MCF 10A (cell line): ENCODE measurements at regions not wholly inside any gene's neighbourhood (a gene's known extent, or its start where the extent isn't known, plus 50 kb on each side); places are given as distances from the start of the nearest gene placed in this dataset.

Experiments used
- BruUV-seq: library from RNA; stranded (reverse); fragments of 400-500 nt; replicated peaks from 2 replicates; lab custom pipeline; 2021; lab: Mats Ljungman, UMichigan
- CTCF ChIA-PET: fragments of 300-600 bp; sonication (Branson Sonifier 250); formaldehyde crosslinking; extraction: SDS; loops from one replicate; lab custom pipeline; 2021; ENCODE audit warnings: antibody characterized with exemption, inconsistent platforms; lab: Yijun Ruan, JAX
- POLR2A ChIA-PET: fragments of 300-600, 350-650 bp; sonication (Branson Sonifier 250); formaldehyde crosslinking; extraction: SDS; loops from one replicate; lab custom pipeline; 2020; ENCODE audit warnings: antibody characterized with exemption, inconsistent platforms; lab: Yijun Ruan, JAX
- DNase-seq: peaks from one replicate; pipeline ENCODE4 v3.0.0-alpha.2; 2018; ENCODE audit not compliant: unreplicated experiment
- H3K27ac Mint-ChIP-seq: one replicate; pipeline ENCODE4 v1.8.0; 2022; ENCODE audit warnings: mild to moderate bottlenecking, low read depth, mixed read lengths; ENCODE audit not compliant: unreplicated experiment
- H3K27me3 Mint-ChIP-seq: one replicate; pipeline ENCODE4 v1.8.0; 2022; ENCODE audit warnings: mixed read lengths; ENCODE audit not compliant: insufficient read depth, unreplicated experiment
- H3K36me3 Mint-ChIP-seq: one replicate; pipeline ENCODE4 v1.8.0; 2022; ENCODE audit warnings: mild to moderate bottlenecking, moderate library complexity, mixed read lengths; ENCODE audit not compliant: insufficient read depth, unreplicated experiment
- H3K4me1 Mint-ChIP-seq: one replicate; pipeline ENCODE4 v1.8.0; 2022; ENCODE audit warnings: mixed read lengths; ENCODE audit not compliant: insufficient read depth, unreplicated experiment
- H3K4me3 Mint-ChIP-seq: one replicate; pipeline ENCODE4 v1.8.0; 2022; ENCODE audit warnings: mild to moderate bottlenecking, moderate library complexity, mixed read lengths; ENCODE audit not compliant: unreplicated experiment
- H3K9me3 Mint-ChIP-seq: one replicate; pipeline ENCODE4 v1.8.0; 2022; ENCODE audit warnings: mixed read lengths; ENCODE audit not compliant: unreplicated experiment
- intact Hi-C: fragments of 100-400 bp; cut with micrococcal nuclease; formaldehyde crosslinking; loops from 2 replicates; pipeline ENCODE4 v1.14.1; 2022
- TF ChIP-seq, protein P1 (sequence below): fragments of 200-600 bp; IDR thresholded peaks from one replicate; pipeline ENCODE4 v1.8.0; 2022; ENCODE audit warnings: antibody characterized with exemption, mild to moderate bottlenecking; ENCODE audit not compliant: unreplicated experiment

DNA sequence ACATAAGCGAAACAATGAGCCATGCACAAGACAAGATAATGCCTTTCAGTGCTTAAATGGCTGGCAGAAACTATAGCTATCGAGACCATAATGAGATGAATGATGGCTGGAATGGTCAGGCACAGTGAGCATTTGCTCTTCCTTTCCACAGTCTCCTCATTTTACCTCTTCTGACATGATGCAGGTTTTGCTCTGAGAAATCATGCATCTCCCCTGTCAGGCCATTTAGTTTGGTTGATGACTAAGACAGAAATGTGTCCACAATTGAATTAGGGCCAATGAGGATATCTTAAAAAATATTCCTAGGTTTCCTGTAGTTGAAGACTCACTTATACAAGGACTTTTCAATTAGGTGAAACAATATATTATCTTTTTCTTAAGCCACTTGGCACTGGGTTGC is 475.1 kb downstream of the TMEM232 start:
- no peak for DNase-seq
- Mint-ChIP-seq H3K9me3 (no peaks in the 10 kb centered on the region), H3K4me3 (no peak overlapping the region), H3K27me3 (no peaks in the 10 kb centered on the region), H3K36me3 (no peaks in the 10 kb centered on the region), H3K4me1 (no peaks in the 10 kb centered on the region), H3K27ac (no peak overlapping the region)
- POLR2A ChIA-PET: no interaction called here
- CTCF ChIA-PET: interaction anchor here (0.6 kb wide), 1 partner anchor 118 kb away, joined by 3 read pairs; no protein-coding TSS in a partner anchor
- TF ChIP-seq, protein P1, sequence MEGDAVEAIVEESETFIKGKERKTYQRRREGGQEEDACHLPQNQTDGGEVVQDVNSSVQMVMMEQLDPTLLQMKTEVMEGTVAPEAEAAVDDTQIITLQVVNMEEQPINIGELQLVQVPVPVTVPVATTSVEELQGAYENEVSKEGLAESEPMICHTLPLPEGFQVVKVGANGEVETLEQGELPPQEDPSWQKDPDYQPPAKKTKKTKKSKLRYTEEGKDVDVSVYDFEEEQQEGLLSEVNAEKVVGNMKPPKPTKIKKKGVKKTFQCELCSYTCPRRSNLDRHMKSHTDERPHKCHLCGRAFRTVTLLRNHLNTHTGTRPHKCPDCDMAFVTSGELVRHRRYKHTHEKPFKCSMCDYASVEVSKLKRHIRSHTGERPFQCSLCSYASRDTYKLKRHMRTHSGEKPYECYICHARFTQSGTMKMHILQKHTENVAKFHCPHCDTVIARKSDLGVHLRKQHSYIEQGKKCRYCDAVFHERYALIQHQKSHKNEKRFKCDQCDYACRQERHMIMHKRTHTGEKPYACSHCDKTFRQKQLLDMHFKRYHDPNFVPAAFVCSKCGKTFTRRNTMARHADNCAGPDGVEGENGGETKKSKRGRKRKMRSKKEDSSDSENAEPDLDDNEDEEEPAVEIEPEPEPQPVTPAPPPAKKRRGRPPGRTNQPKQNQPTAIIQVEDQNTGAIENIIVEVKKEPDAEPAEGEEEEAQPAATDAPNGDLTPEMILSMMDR: no peak
- no TSS peak for BruUV-seq
- intact Hi-C loops: no loop called here

DNA sequence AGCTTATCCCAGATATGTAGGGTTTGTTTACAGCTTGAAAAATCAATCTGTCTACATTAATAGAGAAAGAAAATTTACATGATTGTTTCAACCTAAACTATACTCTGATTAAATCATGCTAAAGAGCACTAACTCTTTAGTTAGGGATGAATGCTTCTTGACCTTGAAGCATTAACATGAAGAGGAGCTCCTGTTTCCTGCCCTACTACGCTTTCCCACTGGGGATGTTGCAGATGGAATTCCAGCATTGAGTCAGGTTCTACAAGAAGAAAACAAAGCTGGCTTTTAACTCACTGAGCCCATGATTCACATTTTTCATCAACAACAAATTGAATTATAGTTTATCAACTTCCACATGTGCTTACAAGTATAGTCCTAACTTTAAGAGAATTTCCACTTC is 471.3 kb downstream of the TMEM232 start:
- Mint-ChIP-seq H3K4me3 (no peak overlapping the region), H3K27ac (no peak overlapping the region), H3K27me3 (no peaks in the 10 kb centered on the region), H3K4me1 (peaks cover 6% of the 10 kb centered on the region), H3K9me3 (no peaks in the 10 kb centered on the region), H3K36me3 (no peaks in the 10 kb centered on the region)
- no TSS peak for BruUV-seq
- DNase-seq: no peak
- intact Hi-C loops: no loop called here
- CTCF ChIA-PET: no interaction called here
- TF ChIP-seq, protein P1: no peak
- POLR2A ChIA-PET: no interaction called here

DNA sequence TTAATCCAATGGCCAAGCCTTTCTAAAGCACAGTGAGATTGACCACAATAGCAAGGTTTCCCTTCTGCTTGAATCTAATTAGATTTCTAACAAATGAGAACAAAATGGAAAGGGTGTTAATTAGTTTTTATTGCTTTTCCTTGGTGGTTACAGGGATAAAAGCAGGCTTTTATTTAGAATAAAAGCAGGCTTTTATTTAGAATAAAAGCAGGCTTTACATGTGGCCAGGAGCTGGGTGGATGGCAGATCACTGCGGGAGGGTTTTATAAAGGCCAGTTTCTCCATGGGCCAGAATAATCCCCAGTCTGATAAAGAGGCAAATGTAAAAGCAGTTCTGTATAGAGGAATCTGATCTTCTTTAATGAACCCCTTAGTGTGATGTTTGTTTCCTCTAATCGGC is 470.2 kb downstream of the TMEM232 start:
- peaks cover 6% of the 10 kb centered on the region for H3K4me1 Mint-ChIP-seq
- no peak overlapping the region for H3K4me3 Mint-ChIP-seq
- intact Hi-C loops: no loop called here
- no peaks in the 10 kb centered on the region for H3K9me3 Mint-ChIP-seq
- CTCF ChIA-PET: no interaction called here
- no peak overlapping the region for H3K27ac Mint-ChIP-seq
- no peak for DNase-seq
- no TSS peak for BruUV-seq
- H3K27me3 Mint-ChIP-seq: no peaks in the 10 kb centered on the region
- no peaks in the 10 kb centered on the region for H3K36me3 Mint-ChIP-seq
- TF ChIP-seq, protein P1: no peak
- POLR2A ChIA-PET: no interaction called here

DNA sequence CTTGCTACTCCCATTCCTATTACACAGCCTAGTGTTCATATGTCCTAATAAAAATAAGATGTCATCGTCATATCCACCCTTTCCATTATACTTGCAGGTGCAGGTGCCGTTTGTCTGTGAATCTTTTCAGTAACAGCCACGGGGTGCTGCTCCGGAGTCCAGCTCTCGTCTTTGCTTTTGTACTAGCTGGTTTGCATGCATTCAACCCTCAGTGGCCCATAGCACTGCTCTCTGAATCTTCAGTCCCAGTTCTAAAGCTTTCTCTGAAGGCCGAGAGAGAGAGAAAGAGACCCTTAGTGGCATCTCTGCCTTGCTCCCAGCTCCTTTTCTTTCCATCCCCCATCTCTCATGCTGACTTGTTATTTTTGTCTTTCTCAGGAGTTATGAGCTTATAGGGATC is 468.5 kb downstream of the TMEM232 start:
- no peaks in the 10 kb centered on the region for H3K36me3 Mint-ChIP-seq
- ChIA-PET POLR2A (no interaction called here), CTCF (no interaction called here)
- no peak for DNase-seq
- no peak overlapping the region for H3K4me3 Mint-ChIP-seq
- BruUV-seq: no TSS peak
- no peaks in the 10 kb centered on the region for H3K9me3 Mint-ChIP-seq
- no peak overlapping the region for H3K27ac Mint-ChIP-seq
- TF ChIP-seq, protein P1: no peak
- H3K27me3 Mint-ChIP-seq: no peaks in the 10 kb centered on the region
- peaks cover 13% of the 10 kb centered on the region for H3K4me1 Mint-ChIP-seq
- intact Hi-C loops: no loop called here
